Stimulated activated CD4-positive, alpha-beta T cell treated with anti-CD3 and anti-CD28 coated beads, Interleukin-2, amount 100 ng/mL, for 48 hours (primary cell): ENCODE measurements at regions not wholly inside any gene's neighbourhood (a gene's known extent, or its start where the extent isn't known, plus 50 kb on each side); places are given as distances from the start of the nearest gene placed in this dataset.

ENCODE experiments used
- DNase-seq, 2 donors: peaks; one replicate each; pipeline ENCODE4 v3.0.0-alpha.2; 2020

- DNase-seq, result no peak
Measured at GRCh38 chr2:146321175-146321574, 1523.7 kb upstream of the ACVR2A start.

DNA sequence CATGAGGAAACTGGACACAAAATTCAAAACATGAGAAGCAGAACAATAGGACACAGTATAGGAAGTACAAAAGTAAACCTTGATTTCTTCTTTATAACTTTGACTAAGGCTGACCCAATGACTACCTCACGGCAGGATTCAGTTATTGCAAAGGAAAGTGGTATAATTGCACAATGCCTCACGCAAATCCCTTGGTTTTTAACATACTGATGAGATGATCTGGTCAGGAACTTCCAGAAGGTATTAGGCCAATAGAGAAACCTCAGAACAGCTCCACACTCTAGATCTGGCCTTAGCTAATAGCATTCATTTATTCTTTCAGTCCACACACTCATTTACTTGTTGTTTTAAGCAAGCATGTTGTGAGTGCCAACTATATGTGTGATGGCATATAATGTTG is 1526.9 kb upstream of the ACVR2A start:
- DNase-seq, result no peak

DNA sequence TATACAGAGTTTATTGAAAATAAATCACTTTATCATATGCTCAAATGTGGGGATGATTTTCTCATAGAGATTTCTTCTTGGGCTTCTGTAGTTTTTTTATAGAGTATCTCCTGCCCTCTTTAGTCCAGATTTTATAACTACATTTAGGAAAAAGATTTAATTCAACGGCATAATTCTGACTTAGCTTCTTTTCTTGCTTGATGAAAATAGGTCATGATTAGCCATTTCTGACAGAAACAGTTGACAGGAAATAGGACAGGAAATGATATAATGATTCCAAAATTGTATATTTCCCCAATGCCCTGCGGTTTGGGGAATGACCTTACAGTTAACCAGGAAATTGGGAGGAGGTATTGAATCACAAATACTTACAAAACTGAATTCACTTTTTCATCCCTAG is 1531.9 kb upstream of the ACVR2A start:
- no peak for DNase-seq

GRCh38 chr2:146305164-146305563 is 1539.7 kb upstream of the ACVR2A start:
- no peak for DNase-seq

DNA sequence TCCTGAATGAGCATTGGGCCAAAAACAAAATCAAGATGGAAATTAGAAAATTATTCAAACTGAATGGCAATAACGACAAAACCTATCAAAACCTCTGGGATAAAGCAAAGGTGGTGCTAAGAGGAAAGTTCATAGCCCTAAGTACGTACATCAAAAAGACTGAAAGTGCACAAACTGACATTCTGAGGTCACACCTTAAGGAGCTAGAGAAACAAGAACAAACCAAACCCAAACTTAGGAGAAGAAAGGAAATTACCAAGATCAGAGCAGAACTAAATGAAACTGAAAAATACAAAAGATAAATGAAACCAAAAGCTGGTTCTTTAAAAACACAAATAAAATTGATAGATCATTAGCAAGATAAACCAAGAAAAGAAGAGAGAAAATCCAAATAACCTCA is 1543.5 kb upstream of the ACVR2A start:
- no peak for DNase-seq

DNA sequence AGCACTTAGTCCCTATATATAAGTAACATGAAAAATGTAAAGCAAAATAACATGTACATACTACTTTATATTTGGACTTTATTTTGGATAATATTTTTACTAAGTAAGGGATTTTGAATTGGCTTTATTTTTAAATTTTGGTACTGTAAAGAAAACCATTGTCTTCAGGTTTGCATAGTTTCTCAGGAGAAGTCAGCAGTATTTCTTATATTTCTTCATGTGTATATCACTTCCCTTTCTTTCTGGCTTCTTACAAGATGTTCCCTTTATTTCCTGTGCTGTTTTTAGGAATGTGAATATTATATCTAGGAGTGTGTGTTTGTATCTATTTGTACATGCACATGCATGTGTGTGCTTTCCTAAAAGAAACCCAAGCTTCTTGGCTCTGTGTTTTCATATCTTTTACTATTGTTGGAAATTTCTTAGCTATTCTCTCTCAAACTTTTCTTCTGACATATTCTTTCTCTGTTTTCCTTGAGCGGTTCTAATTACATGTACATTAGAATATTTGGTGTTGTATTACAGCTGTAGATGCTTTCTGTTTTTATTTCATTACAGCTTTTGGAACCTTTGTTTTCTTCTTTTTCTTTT is 1549.7 kb upstream of the ACVR2A start:
- no peak for DNase-seq

DNA sequence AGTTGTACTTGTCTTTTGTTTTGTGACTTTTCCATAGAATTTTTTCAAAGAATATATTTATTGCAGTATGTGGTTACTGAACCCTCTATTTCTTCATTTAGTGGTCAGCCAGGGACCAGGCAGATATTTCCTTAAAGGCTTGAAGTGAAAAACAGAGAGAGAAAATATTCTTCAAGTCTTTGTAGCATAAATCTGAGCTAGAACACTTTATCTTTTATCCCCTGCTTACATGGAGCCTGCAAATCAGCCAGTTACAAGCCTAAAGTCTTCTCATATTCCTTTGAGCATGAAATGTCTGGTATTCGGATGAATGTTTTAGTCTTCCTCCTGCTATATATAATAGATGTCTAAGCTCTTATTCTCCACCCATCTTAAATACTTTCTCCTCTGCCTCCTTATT is 1557.5 kb upstream of the ACVR2A start:
- no peak for DNase-seq

DNA sequence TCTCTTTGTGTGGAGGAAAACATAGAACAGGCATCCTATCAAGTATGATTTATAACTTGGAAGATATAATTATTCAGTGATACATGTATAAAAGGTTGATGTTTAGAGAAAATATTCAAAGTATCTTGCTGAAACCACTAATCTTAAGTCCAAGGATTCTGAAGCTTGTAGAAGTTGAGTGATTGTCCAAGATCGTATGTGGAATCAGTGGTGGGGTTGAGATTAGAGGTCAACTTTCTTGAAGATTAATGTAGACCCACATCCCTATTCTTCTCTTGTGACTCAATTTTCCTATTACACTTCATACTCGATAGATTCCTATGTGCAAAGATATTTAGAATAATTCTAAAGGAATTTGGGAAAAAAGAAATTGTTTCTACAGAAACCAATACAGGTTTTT is 1565.9 kb upstream of the ACVR2A start:
- DNase-seq, result no peak

DNA sequence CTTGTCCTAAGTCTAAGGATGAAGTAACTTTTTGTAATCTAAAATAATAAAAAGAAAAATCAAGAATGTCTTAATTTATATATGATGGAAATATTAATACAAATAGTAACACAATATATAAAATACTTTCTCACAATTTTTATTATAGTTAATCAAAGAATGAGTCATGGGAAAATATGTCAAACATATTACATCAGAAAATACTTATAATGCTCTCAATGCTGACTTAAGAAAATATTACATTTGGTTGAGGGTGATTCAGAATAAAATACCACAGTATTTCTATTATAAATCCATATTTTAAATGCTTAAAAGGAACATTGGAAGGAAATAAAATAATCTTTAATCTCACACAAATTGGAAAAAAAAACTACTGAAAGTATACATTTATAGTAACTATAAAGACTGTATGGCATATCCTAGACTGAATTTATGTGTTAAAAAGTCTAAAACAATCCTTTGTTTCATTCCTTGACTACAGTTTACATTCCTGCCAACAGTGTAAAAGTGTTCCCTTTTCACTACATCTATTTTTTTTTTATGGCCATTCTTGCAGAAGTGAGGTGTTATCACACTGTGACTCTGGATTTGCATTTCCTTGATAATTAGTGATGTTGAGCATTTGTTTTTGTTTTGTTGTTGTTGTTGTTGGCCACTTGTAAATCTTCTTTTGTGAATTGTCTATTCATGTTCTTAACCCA is 1573.5 kb upstream of the ACVR2A start:
- DNase-seq, result no peak

DNA sequence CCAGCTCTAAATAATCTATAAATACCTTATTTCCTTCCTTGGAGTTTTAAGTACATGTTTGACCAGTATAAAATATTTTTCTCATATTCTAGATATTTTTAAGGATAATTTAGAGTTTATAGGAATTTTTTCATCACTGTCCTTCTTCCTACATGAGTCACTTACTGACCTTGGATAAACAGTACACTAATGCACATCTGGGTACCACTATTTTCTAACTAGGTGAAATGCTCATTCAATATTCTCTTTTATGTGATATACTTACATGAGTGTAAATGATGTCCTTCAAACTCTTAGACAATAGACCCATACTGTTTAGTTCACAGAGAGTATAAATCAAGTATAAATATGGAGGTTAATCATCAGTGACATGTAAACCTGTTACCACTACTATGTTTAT is 1574.2 kb upstream of the ACVR2A start:
- no peak for DNase-seq

DNA sequence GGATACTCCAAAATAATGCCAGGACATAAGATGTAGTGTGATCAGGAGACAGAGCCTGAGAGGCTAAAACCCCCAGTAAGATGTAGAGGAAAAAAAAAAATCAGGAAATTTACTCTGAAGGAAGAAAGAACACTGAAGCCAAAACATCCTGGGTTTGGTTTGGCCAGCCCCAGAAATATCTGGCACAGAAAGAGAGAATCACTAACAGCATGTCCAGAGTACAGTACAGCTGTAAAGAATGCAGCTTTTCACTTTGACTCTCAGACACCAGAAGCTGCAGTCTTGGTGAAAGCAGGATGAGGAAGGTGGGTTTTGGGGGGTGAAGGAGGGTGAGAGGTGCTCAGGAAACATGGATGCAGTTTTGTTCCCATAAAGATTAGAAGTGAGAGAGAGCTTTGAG is 1577.7 kb upstream of the ACVR2A start:
- DNase-seq, result no peak

GRCh38 chr2:146265656-146266055 is 1579.2 kb upstream of the ACVR2A start:
- no peak for DNase-seq

GRCh38 chr2:146262606-146263005 is 1582.2 kb upstream of the ACVR2A start:
- DNase-seq, result no peak

- no peak for DNase-seq
Measured at GRCh38 chr2:146260551-146260950, 1584.3 kb upstream of the ACVR2A start.

GRCh38 chr2:146259816-146260215 is 1585.0 kb upstream of the ACVR2A start:
- no peak for DNase-seq

DNA sequence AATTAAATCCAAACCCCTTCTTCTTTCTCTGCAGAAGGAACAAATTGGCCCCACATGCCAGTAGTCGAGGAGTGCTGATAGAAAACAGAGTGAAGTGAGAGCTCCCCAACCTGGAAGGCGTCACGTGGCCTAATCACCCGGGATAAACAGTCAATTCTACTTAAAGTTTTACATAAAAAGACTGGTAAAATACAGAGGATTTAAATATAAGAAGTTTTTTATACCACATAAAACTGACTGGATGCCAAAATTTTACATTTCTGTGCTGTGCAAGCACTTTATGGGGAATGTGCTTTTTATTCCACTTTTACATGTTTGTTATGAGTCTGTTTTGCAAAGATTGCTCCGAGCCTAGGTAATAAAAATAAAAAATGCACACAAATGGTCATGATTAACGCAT is 1586.8 kb upstream of the ACVR2A start:
- no peak for DNase-seq

- DNase-seq, result no peak
Measured at GRCh38 chr2:146252119-146252518, 1592.7 kb upstream of the ACVR2A start.

DNA sequence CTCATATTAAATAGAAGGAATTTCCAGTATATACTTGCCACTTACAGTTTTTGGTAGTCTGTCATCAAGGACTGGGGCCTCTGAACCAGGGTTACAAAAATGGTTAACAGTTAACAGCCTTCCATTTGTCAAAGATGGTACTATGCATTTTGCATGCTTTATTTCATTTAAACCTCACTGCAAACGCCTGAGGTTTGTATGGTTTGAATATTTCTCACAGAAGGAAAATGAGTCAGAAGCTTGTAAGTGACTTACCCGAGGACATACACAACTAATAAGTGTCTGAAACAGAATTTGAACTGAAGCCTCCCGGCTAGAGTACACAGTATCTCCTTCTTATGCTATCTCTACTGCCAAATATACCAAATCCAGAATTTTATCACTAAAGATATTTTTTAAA is 1593.5 kb upstream of the ACVR2A start:
- no peak for DNase-seq

DNA sequence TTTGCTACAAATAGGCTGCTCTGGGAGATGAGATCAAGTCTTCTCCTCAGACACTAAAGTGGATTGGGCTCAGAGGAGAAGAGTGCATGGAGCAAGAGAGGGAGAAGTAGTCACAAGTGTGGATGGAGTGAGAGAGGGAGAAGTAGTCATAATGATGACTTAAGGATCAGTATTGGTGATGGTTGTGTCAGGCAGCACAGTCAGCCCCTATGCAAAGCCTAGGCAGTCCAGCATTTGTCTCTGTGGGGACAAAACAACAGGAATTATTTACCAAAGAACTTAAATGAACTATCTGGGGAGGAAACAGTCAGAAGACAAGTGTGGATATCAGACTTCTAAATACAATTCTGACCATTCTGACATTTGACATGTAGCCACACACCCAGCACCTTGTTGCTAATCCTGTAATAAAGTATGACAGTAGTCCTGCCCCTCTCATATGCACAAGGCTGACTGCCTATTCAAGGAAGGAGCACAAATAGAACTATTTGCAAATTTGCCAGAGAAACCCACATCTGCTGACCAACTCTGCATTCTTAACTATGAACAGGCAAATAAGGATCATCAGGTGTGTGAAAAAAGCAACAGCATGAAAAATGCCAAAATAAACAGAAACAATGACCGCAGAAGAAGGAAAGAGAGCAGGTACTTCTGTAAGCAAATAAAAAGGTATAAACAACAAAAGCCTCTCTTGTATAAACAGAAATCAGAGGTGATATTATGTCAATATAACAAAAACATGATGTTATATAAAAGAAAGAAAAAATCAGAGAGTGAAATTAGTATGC is 1597.9 kb upstream of the ACVR2A start:
- no peak for DNase-seq

DNA sequence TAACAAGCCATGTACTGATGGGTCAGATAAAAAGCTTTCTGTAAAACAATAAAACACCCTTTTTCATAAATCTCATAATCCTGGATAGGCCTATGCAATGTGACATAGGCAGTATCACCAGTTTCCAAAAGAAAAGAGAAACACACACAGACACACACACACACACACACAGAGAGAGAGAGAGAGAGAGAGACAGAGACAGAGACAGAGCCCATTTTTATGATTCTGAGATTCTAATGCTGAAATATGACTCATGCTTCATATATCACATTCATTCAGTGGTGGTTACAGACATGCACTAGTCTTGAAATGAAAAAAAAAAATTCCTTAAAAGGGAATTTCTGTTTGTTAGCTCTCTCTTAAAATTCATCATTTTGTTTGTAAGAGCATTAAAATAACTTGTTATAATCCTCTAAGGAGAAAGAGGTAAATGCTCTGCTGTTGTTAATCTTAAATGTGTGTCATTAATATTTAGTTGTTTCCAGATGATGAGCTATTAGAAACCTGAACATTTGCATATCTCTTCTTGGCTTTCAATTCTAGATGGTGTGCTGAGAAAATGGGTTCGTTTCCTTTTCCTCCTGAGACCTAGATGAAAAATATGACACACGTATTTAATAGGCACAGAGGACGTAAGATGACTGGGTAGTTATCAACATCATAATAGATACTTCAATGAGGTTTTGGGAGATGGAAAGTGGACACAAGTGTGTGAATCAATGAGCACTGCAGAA is 1598.7 kb upstream of the ACVR2A start:
- no peak for DNase-seq

- DNase-seq, result no peak
Measured at GRCh38 chr2:146244830-146245229, 1600.0 kb upstream of the ACVR2A start.

GRCh38 chr2:146244131-146244530 is 1600.7 kb upstream of the ACVR2A start:
- DNase-seq, result no peak

- no peak for DNase-seq
Measured at GRCh38 chr2:146241023-146241422, 1603.8 kb upstream of the ACVR2A start.

DNA sequence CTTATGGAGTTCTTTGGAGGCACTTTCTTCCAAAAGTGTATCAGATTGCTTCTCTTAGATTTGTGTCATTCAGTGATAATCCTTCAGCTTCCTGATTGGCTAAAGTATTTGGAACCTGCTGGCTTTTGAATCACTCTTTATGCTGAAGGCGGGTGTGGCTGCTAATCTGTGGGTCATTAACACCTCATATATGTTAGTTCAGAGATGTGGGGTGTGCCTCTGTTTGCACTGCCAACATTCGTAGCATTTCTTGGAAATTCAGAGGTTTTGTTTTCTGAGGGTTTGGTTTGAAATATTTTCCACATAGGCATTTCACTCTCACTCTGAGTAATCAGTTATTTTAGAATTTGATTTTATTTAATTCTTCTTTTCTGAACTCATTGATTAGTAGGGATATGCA is 1604.4 kb upstream of the ACVR2A start:
- DNase-seq, result no peak
